Endothelial cell of umbilical vein (primary cell): ENCODE measurements at regions not wholly inside any gene's neighbourhood (a gene's known extent, or its start where the extent isn't known, plus 50 kb on each side); places are given as distances from the start of the nearest gene placed in this dataset.

ENCODE experiments used
- BruUV-seq: library from RNA; stranded (reverse); fragments of 400-500 nt; replicated peaks from 2 replicates; lab custom pipeline; 2021; lab: Mats Ljungman, UMichigan
- CTCF ChIA-PET: fragments of 300-600, 350-600 bp; sonication (Branson Sonifier 250); formaldehyde crosslinking; loops from one replicate; lab custom pipeline; 2021; ENCODE audit warnings: antibody characterized with exemption, inconsistent platforms; lab: Charles Lee
- POLR2A ChIA-PET: fragments of 300-600, 350-600 bp; sonication (Branson Sonifier 250); formaldehyde crosslinking; loops from one replicate; lab custom pipeline; 2021; ENCODE audit warnings: antibody characterized with exemption, inconsistent platforms; lab: Charles Lee
- DNase-seq: peaks from one replicate; pipeline ENCODE4 v3.0.0-alpha.2; 2011; ENCODE audit warnings: low read depth, low spot score
- FAIRE-seq: peaks from 2 replicates; lab custom pipeline; 2011; peaks lifted over from hg19 to GRCh38; lab: Jason Lieb, UNC
- H2AFZ ChIP-seq: 2 replicates; pipeline ENCODE4 v1.6.0; 2012; ENCODE audit warnings: low read depth, low read length, control low read depth, inconsistent platforms
- H3K27ac ChIP-seq: 2 replicates; pipeline ENCODE4 v1.5.1; 2011; ENCODE audit warnings: low read depth, mild to moderate bottlenecking, control low read depth, low read length, moderate library complexity; ENCODE audit not compliant: insufficient read depth
- H3K27me3 ChIP-seq, 2 experiments: 2 replicates each; pipeline versions ENCODE4 v1.6.0 to v1.6.1; 2011; ENCODE audit warnings: low read length in 2 of 2, mixed read lengths in 1 of 2; ENCODE audit not compliant: control insufficient read depth in 2 of 2, insufficient read depth in 2 of 2
- H3K36me3 ChIP-seq, 2 experiments: 2 replicates in 1 of 2; 3 replicates in 1 of 2; pipeline ENCODE4 v1.5.1; 2011; ENCODE audit warnings: low read length in 2 of 2, mild to moderate bottlenecking in 1 of 2, moderate library complexity in 1 of 2; ENCODE audit not compliant: control insufficient read depth in 2 of 2, insufficient read depth in 2 of 2; ENCODE audit errors: extremely low read depth in 1 of 2
- H3K4me1 ChIP-seq: 3 replicates; pipeline ENCODE4 v1.5.1; 2011; ENCODE audit warnings: mild to moderate bottlenecking, low read length; ENCODE audit not compliant: control insufficient read depth, insufficient read depth; ENCODE audit errors: extremely low read depth
- H3K4me2 ChIP-seq: 2 replicates; pipeline ENCODE4 v1.6.1; 2011; ENCODE audit warnings: low read length, control low read depth, mixed read lengths; ENCODE audit not compliant: insufficient read depth
- H3K4me3 ChIP-seq, 3 experiments: fragments of 200-600 bp in 1 of 3; sonication (generic), shearing (Covaris generic) in 1 of 3; replicated peaks in 1 of 3; 2 replicates each; pipeline ENCODE4 v1.5.1; 2011 to 2016; ENCODE audit warnings: control low read depth in 3 of 3, low read length in 3 of 3, mild to moderate bottlenecking in 2 of 3, inconsistent platforms in 1 of 3, low read depth in 1 of 3, moderate library complexity in 1 of 3; ENCODE audit not compliant: insufficient read depth in 1 of 3
- H3K79me2 ChIP-seq: 2 replicates; pipeline ENCODE4 v1.6.0; 2012; ENCODE audit warnings: low read length, inconsistent platforms; ENCODE audit not compliant: control insufficient read depth, insufficient read depth
- H3K9ac ChIP-seq: replicated peaks from 2 replicates; pipeline ENCODE3; 2011; ENCODE audit warnings: low read length, control low read depth; ENCODE audit not compliant: insufficient read depth; ENCODE audit errors: extremely low read depth
- H3K9me1 ChIP-seq: replicated peaks from 3 replicates; pipeline ENCODE4 v1.6.0; 2011; ENCODE audit warnings: mild to moderate bottlenecking, low read length; ENCODE audit not compliant: control insufficient read depth, insufficient read depth; ENCODE audit errors: extremely low read depth
- H3K9me3 ChIP-seq: replicated peaks from 2 replicates; pipeline ENCODE4 v1.5.1; 2012; ENCODE audit warnings: low read length, inconsistent platforms; ENCODE audit not compliant: control insufficient read depth, insufficient read depth
- H4K20me1 ChIP-seq: replicated peaks from 2 replicates; pipeline ENCODE3; 2011; ENCODE audit warnings: mild to moderate bottlenecking, low read length; ENCODE audit not compliant: control insufficient read depth, insufficient read depth; ENCODE audit errors: extremely low read depth
- EZH2 ChIP-seq: IDR thresholded peaks from 2 replicates; pipeline ENCODE4 v1.6.1; 2012; ENCODE audit warnings: borderline replicate concordance, low read depth, mild to moderate bottlenecking, moderate library complexity, low read length, inconsistent platforms; ENCODE audit not compliant: severe bottlenecking
- FOS ChIP-seq: IDR thresholded peaks from 2 replicates; pipeline ENCODE4 v1.6.1; 2011; ENCODE audit warnings: mild to moderate bottlenecking, low read length, moderate library complexity, borderline replicate concordance; ENCODE audit not compliant: insufficient read depth
- GATA2 ChIP-seq: IDR thresholded peaks from 2 replicates; pipeline ENCODE4 v1.7.0; 2011; ENCODE audit warnings: low read depth, mild to moderate bottlenecking, moderate library complexity, mixed read lengths, low read length; ENCODE audit not compliant: insufficient read length, insufficient read depth
- JUN ChIP-seq: IDR thresholded peaks from 2 replicates; pipeline ENCODE4 v1.6.1; 2011; ENCODE audit warnings: borderline replicate concordance, low read depth; ENCODE audit not compliant: insufficient read length, insufficient read depth
- MAX ChIP-seq: IDR thresholded peaks from 2 replicates; pipeline ENCODE4 v1.6.1; 2011; ENCODE audit not compliant: insufficient read depth, insufficient read length
- MYC ChIP-seq: IDR thresholded peaks from one replicate; pipeline ENCODE4 v1.6.1; 2011; ENCODE audit warnings: mild to moderate bottlenecking, low read depth, low read length
- POLR2A ChIP-seq: IDR thresholded peaks from 2 replicates; pipeline ENCODE4 v1.6.1; 2012; ENCODE audit warnings: low read depth, mild to moderate bottlenecking, control low read depth, low read length
- POLR2AphosphoS5 ChIP-seq: IDR thresholded peaks from 2 replicates; pipeline ENCODE4 v1.6.1; 2012; ENCODE audit warnings: low read depth, mild to moderate bottlenecking, control low read depth, low read length, moderate library complexity; ENCODE audit not compliant: insufficient read depth
- dilution Hi-C: fragments of 300-500 bp; cut with MboI; formaldehyde crosslinking; loops from one replicate; pipeline ENCODE4 v1.15.0; 2019; ENCODE audit warnings: low sequenced_read_pairs; ENCODE audit not compliant: extremely low pct_ligation_motif_present
- intact Hi-C: fragments of 100-400 bp; cut with micrococcal nuclease; formaldehyde crosslinking; loops from one replicate; pipeline ENCODE4 v1.10.0; 2022
- TF ChIP-seq, protein P1 (sequence below), 2 donors: IDR thresholded peaks; 1 replicate in 1 of 2; 2 replicates in 1 of 2; pipeline ENCODE4 v1.5.1; 2011; ENCODE audit warnings: low read length in 2 of 2, mild to moderate bottlenecking in 2 of 2, moderate library complexity in 2 of 2, control low read depth in 1 of 2, inconsistent platforms in 1 of 2, low read depth in 1 of 2; ENCODE audit not compliant: insufficient read depth in 1 of 2; ENCODE audit errors: extremely low read depth in 1 of 2

- dilution Hi-C loops = no loop called here
- FAIRE-seq (no peak), DNase-seq (no peak)
- no peaks in the 10 kb centered on the region for H3K9me3 ChIP-seq
- no peak overlapping the region for H3K4me2 ChIP-seq
- no TSS peak for BruUV-seq
- H3K79me2 ChIP-seq = no peaks in the 10 kb centered on the region
- H4K20me1 ChIP-seq = no peaks in the 10 kb centered on the region
- POLR2A ChIA-PET = no interaction called here
- no peaks in the 10 kb centered on the region for H3K36me3 ChIP-seq
- H3K9ac ChIP-seq = no peak overlapping the region
- CTCF ChIA-PET = no interaction called here
- no peaks in the 10 kb centered on the region for H3K4me1 ChIP-seq
- intact Hi-C loops = no loop called here
- no peaks in the 10 kb centered on the region for H3K9me1 ChIP-seq
- TF ChIP-seq MAX = no peak
- TF ChIP-seq JUN = no peak
- no peak for TF ChIP-seq POLR2A
- no peak for TF ChIP-seq MYC
- TF ChIP-seq EZH2 = no peak
- TF ChIP-seq, protein P1, sequence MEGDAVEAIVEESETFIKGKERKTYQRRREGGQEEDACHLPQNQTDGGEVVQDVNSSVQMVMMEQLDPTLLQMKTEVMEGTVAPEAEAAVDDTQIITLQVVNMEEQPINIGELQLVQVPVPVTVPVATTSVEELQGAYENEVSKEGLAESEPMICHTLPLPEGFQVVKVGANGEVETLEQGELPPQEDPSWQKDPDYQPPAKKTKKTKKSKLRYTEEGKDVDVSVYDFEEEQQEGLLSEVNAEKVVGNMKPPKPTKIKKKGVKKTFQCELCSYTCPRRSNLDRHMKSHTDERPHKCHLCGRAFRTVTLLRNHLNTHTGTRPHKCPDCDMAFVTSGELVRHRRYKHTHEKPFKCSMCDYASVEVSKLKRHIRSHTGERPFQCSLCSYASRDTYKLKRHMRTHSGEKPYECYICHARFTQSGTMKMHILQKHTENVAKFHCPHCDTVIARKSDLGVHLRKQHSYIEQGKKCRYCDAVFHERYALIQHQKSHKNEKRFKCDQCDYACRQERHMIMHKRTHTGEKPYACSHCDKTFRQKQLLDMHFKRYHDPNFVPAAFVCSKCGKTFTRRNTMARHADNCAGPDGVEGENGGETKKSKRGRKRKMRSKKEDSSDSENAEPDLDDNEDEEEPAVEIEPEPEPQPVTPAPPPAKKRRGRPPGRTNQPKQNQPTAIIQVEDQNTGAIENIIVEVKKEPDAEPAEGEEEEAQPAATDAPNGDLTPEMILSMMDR (IDR thresholded peaks at IDR 0.05; ENCODE audit: extremely low read depth in 1 of 2, insufficient read depth in 1 of 2, low read depth in 1 of 2, low read length in 2 of 2) = no peak
- TF ChIP-seq GATA2 = no peak
- TF ChIP-seq POLR2AphosphoS5 = no peak
- TF ChIP-seq FOS = no peak
- H3K27ac ChIP-seq = no peak overlapping the region
- no peaks in the 10 kb centered on the region for H3K27me3 ChIP-seq
- H2AFZ ChIP-seq = no peak overlapping the region
- H3K4me3 ChIP-seq = no peak overlapping the region
These were observed 624.4 kb upstream of the BCHE start for GRCh38 chr3:166461626-166462025.
